H1 (cell line): ENCODE measurements at regions not wholly inside any gene's neighbourhood (a gene's known extent, or its start where the extent isn't known, plus 50 kb on each side); places are given as distances from the start of the nearest gene placed in this dataset.

Experiments used
- CHD7 ChIP-seq: fragments of 300-600 bp; sonication (generic); IDR thresholded peaks from 2 replicates; pipeline ENCODE4 v1.7.1; 2012; ENCODE audit warnings: low read length, moderate library complexity, mild to moderate bottlenecking, inconsistent platforms; ENCODE audit not compliant: insufficient replicate concordance
- KDM4A ChIP-seq: IDR thresholded peaks from one replicate; pipeline ENCODE4 v1.7.1; 2012; ENCODE audit warnings: low read depth, mild to moderate bottlenecking, moderate library complexity, low read length, inconsistent platforms; ENCODE audit not compliant: severe bottlenecking
- POLR2A ChIP-seq, 2 experiments: IDR thresholded peaks; 1 replicate in 1 of 2; 2 replicates in 1 of 2; pipeline ENCODE4 v1.6.1; 2011; ENCODE audit warnings: low read depth in 2 of 2, low read length in 2 of 2, mild to moderate bottlenecking in 2 of 2; ENCODE audit errors: control extremely low read depth in 1 of 2
- RAD21 ChIP-seq, 2 experiments: IDR thresholded peaks in 1 of 2; conservative IDR thresholded peaks in 1 of 2; 2 replicates each; pipeline ENCODE4 v1.6.1; 2011; ENCODE audit warnings: low read depth in 2 of 2, low read length in 2 of 2, improper control_type of control experiment in 1 of 2, inconsistent platforms in 1 of 2, mild to moderate bottlenecking in 1 of 2, moderate library complexity in 1 of 2
- TCF12 ChIP-seq: IDR thresholded peaks from 2 replicates; pipeline ENCODE4 v1.6.1; 2011; ENCODE audit warnings: low read depth, mild to moderate bottlenecking, low read length
- TEAD4 ChIP-seq: IDR thresholded peaks from 2 replicates; pipeline ENCODE4 v1.6.1; 2012; ENCODE audit warnings: low read depth, low read length, inconsistent platforms, mixed read lengths

GRCh38 chr10:78808736-78809367 lies 259.9 kb upstream of the ZMIZ1 start (continued):
- no peak for TF ChIP-seq CHD7
- no peak for TF ChIP-seq RAD21 (IDR thresholded peaks at IDR 0.05 in 1 of 2, conservative IDR thresholded peaks at IDR 0.05 in 1 of 2; ENCODE audit: low read depth in 2 of 2, low read length in 2 of 2)
- no peak for TF ChIP-seq KDM4A
- no peak for TF ChIP-seq POLR2A (IDR thresholded peaks at IDR 0.05; ENCODE audit: control extremely low read depth in 1 of 2, low read depth in 2 of 2, low read length in 2 of 2)
- no peak for TF ChIP-seq TCF12
- TF ChIP-seq TEAD4: no peak
